C1 segment of cervical spinal cord (tissue), 14 donors: ENCODE measurements at regions not wholly inside any gene's neighbourhood (a gene's known extent, or its start where the extent isn't known, plus 50 kb on each side); places are given as distances from the start of the nearest gene placed in this dataset.

ENCODE experiments used
- DNase-seq, 14 donors: peaks; one replicate each; lab custom pipeline; 2025; lab: John Stamatoyannopoulos, UW

GRCh38 chr3:82761858-82762257 is 1000.4 kb upstream of the GBE1 start:
- DNase-seq, result no peak

GRCh38 chr3:82745544-82745943 is 984.1 kb upstream of the GBE1 start:
- DNase-seq, result no peak

GRCh38 chr3:82743196-82743595 is 981.8 kb upstream of the GBE1 start:
- DNase-seq, result peak in 1 of 14 donors; percentile 6

GRCh38 chr3:82741346-82741745 is 979.9 kb upstream of the GBE1 start:
- no peak for DNase-seq

- DNase-seq, result no peak
These were observed 977.9 kb upstream of the GBE1 start for GRCh38 chr3:82739390-82739789.

GRCh38 chr3:82736696-82737277 is 975.3 kb upstream of the GBE1 start:
- no peak for DNase-seq

GRCh38 chr3:82715091-82715856 is 953.8 kb upstream of the GBE1 start:
- DNase-seq, result no peak

GRCh38 chr3:82707035-82707434 is 945.6 kb upstream of the GBE1 start:
- no peak for DNase-seq

- DNase-seq, result no peak
These were observed 924.3 kb upstream of the GBE1 start for GRCh38 chr3:82685761-82686160.

- no peak for DNase-seq
These were observed 915.0 kb upstream of the GBE1 start for GRCh38 chr3:82676356-82677026.

GRCh38 chr3:82672966-82673365 is 911.5 kb upstream of the GBE1 start:
- DNase-seq, result no peak

GRCh38 chr3:82671466-82671865 is 910.0 kb upstream of the GBE1 start:
- no peak for DNase-seq

- DNase-seq, result no peak
These were observed 893.3 kb upstream of the GBE1 start for GRCh38 chr3:82654708-82655107.

- peak in 1 of 14 donors; percentile 5 for DNase-seq
These were observed 882.5 kb upstream of the GBE1 start for GRCh38 chr3:82643948-82644347.

GRCh38 chr3:82641701-82642100 is 880.3 kb upstream of the GBE1 start:
- DNase-seq, result no peak

- no peak for DNase-seq
These were observed 878.8 kb upstream of the GBE1 start for GRCh38 chr3:82640254-82640653.

GRCh38 chr3:82637574-82637973 is 876.1 kb upstream of the GBE1 start:
- no peak for DNase-seq

- no peak for DNase-seq
These were observed 874.7 kb upstream of the GBE1 start for GRCh38 chr3:82636177-82636576.

GRCh38 chr3:82633319-82633718 is 871.9 kb upstream of the GBE1 start:
- no peak for DNase-seq

GRCh38 chr3:82629937-82630336 is 868.5 kb upstream of the GBE1 start:
- no peak for DNase-seq

- DNase-seq, result no peak
These were observed 867.1 kb upstream of the GBE1 start for GRCh38 chr3:82628385-82629014.

- DNase-seq, result no peak
These were observed 866.3 kb upstream of the GBE1 start for GRCh38 chr3:82627733-82628132.
